K562 (cell line): ENCODE measurements at regions not wholly inside any gene's neighbourhood (a gene's known extent, or its start where the extent isn't known, plus 50 kb on each side); places are given as distances from the start of the nearest gene placed in this dataset.

Source experiments
- ATAC-seq: fragments of 200-7000 bp; cut with Tn5 transposase; 3 replicates; pipeline ENCODE4 v1.9.1; 2020; ENCODE audit warnings: moderate library complexity
- BruUV-seq: library from RNA; stranded (reverse); fragments of 400-500 nt; replicated peaks from 2 replicates; lab custom pipeline; 2021; lab: Mats Ljungman, UMichigan
- CTCF ChIA-PET: fragments of 300-600 bp; formaldehyde crosslinking; extraction: SDS; loops from one replicate; lab custom pipeline; 2021; ENCODE audit warnings: low intra/inter-chr PET ratio; lab: Yijun Ruan, JAX
- POLR2A ChIA-PET: fragments of 300-600, 350-650 bp; sonication (Branson Sonifier 250); formaldehyde crosslinking; extraction: SDS; loops from one replicate; lab custom pipeline; 2021; ENCODE audit warnings: antibody characterized with exemption, inconsistent platforms; lab: Yijun Ruan, JAX
- DNase-seq, 4 experiments: peaks; one replicate each; pipeline versions ENCODE4 v3.0.0 to v3.0.0-alpha.2; 2011 to 2018; ENCODE audit warnings: low spot score in 3 of 4, mixed read lengths in 3 of 4; ENCODE audit errors: extremely low read depth in 1 of 4
- FAIRE-seq: peaks from 2 replicates; lab custom pipeline; 2011; peaks lifted over from hg19 to GRCh38; lab: Jason Lieb, UNC
- H2AFZ ChIP-seq: 2 replicates; pipeline ENCODE4 v1.6.0; 2011; ENCODE audit warnings: low read depth, low read length, control low read depth, inconsistent platforms
- H3K27ac ChIP-seq: fragments of 200-600 bp; 3 replicates; pipeline ENCODE4 v1.8.0; 2011; ENCODE audit warnings: low read depth, mild to moderate bottlenecking, control low read depth, inconsistent platforms, low read length, moderate library complexity, mixed read lengths; ENCODE audit errors: extremely low read depth
- H3K27me3 ChIP-seq, 2 experiments: fragments of 300-600 bp in 1 of 2; 2 replicates in 1 of 2; 3 replicates in 1 of 2; pipeline versions ENCODE4 v1.6.0 to v1.8.0; 2011; ENCODE audit warnings: inconsistent platforms in 2 of 2, low read length in 2 of 2, mild to moderate bottlenecking in 1 of 2, mixed read lengths in 1 of 2, moderate library complexity in 1 of 2; ENCODE audit not compliant: control insufficient read depth in 2 of 2, insufficient read depth in 2 of 2
- H3K36me3 ChIP-seq: fragments of 300-600 bp; 3 replicates; pipeline ENCODE4 v1.8.0; 2011; ENCODE audit warnings: mild to moderate bottlenecking, low read length, inconsistent platforms; ENCODE audit not compliant: control insufficient read depth, insufficient read depth
- H3K4me1 ChIP-seq, 2 experiments: fragments of 200-600 bp in 1 of 2; replicated peaks in 1 of 2; 2 replicates in 1 of 2; 3 replicates in 1 of 2; pipeline versions ENCODE4 v1.5.1 to v1.8.0; 2011; ENCODE audit warnings: inconsistent platforms in 2 of 2, low read length in 2 of 2, mild to moderate bottlenecking in 1 of 2, mixed read lengths in 1 of 2, moderate library complexity in 1 of 2; ENCODE audit not compliant: control insufficient read depth in 2 of 2, insufficient read depth in 2 of 2
- H3K4me2 ChIP-seq: 2 replicates; pipeline ENCODE4 v1.6.1; 2011; ENCODE audit warnings: low read length, control low read depth, inconsistent platforms, mixed read lengths; ENCODE audit not compliant: insufficient read depth
- H3K4me3 ChIP-seq: fragments of 200-600 bp; sonication (generic), shearing (Covaris generic); 2 replicates; pipeline ENCODE4 v1.5.1; 2016; ENCODE audit warnings: control low read depth, inconsistent platforms
- H3K79me2 ChIP-seq: fragments of 200-600 bp; 3 replicates; pipeline ENCODE4 v1.8.0; 2011; ENCODE audit warnings: low read length, inconsistent platforms; ENCODE audit not compliant: control insufficient read depth, insufficient read depth
- H3K9ac ChIP-seq, 2 experiments: 2 replicates each; pipeline versions ENCODE4 v1.6.0 to v1.6.1; 2011; ENCODE audit warnings: low read depth in 2 of 2, low read length in 2 of 2, control low read depth in 1 of 2, inconsistent platforms in 1 of 2, mild to moderate bottlenecking in 1 of 2, mixed read lengths in 1 of 2; ENCODE audit not compliant: insufficient read depth in 1 of 2
- H3K9me1 ChIP-seq: one replicate; pipeline ENCODE4 v1.6.0; 2011; ENCODE audit warnings: inconsistent platforms, mild to moderate bottlenecking, low read length, moderate library complexity; ENCODE audit not compliant: control insufficient read depth, insufficient read depth
- H3K9me3 ChIP-seq: replicated peaks from 2 replicates; pipeline ENCODE4 v1.5.1; 2011; ENCODE audit warnings: low read depth, low read length, inconsistent platforms; ENCODE audit not compliant: control insufficient read depth, insufficient read depth
- H4K20me1 ChIP-seq: replicated peaks from 2 replicates; pipeline ENCODE4 v1.6.1; 2011; ENCODE audit warnings: low read length, inconsistent platforms, mixed read lengths; ENCODE audit not compliant: control insufficient read depth, insufficient read depth
- BDP1 ChIP-seq: IDR thresholded peaks from 3 replicates; pipeline ENCODE4 v1.6.1; 2011; ENCODE audit not compliant: insufficient read length, insufficient read depth
- ETV6 ChIP-seq, 3 experiments: fragments of 150-350 bp in 1 of 3; sonication (generic) in 1 of 3; formaldehyde crosslinking in 1 of 3; IDR thresholded peaks; 2 replicates each; pipeline versions ENCODE4 v1.6.1 to v1.8.0; 2014 to 2022; ENCODE audit warnings: borderline replicate concordance in 2 of 3, low read depth in 2 of 3, antibody characterized with exemption in 1 of 3, low read length in 1 of 3, mild to moderate bottlenecking in 1 of 3, missing genetic modification reagents in 1 of 3
- HMGN3 ChIP-seq: IDR thresholded peaks from 2 replicates; pipeline ENCODE4 v1.6.1; 2011; ENCODE audit warnings: borderline replicate concordance, low read depth, mild to moderate bottlenecking, mixed read lengths, low read length; ENCODE audit not compliant: insufficient read length; ENCODE audit errors: extremely low read depth
- HNRNPUL1 ChIP-seq: fragments of 200-400 bp; formaldehyde crosslinking; IDR thresholded peaks from 2 replicates; pipeline ENCODE4 v1.6.1; 2017; ENCODE audit warnings: low read length
- JUN ChIP-seq, 2 experiments: sonication (generic) in 1 of 2; formaldehyde crosslinking in 1 of 2; IDR thresholded peaks; 2 replicates each; pipeline versions ENCODE4 v1.6.1 to v1.8.0; 2012 to 2022; ENCODE audit warnings: borderline replicate concordance in 2 of 2, mild to moderate bottlenecking in 2 of 2, improper control_type of control experiment in 1 of 2, low read depth in 1 of 2, low read length in 1 of 2, missing genetic modification reagents in 1 of 2
- MAFF ChIP-seq: IDR thresholded peaks from 2 replicates; pipeline ENCODE4 v1.6.1; 2012; ENCODE audit warnings: low read length, improper control_type of control experiment
- NR4A1 ChIP-seq, 2 experiments: fragments of 250-450 bp in 1 of 2; fragments of 450-650 bp in 1 of 2; sonication (Bioruptor Pico) in 1 of 2; IDR thresholded peaks; 2 replicates each; pipeline versions ENCODE4 v1.4.0 to v1.6.1; 2016 to 2020; ENCODE audit warnings: mild to moderate bottlenecking in 2 of 2, missing compliant biosample characterization in 1 of 2, missing genetic modification characterization in 1 of 2, moderate library complexity in 1 of 2
- POU5F1 ChIP-seq: fragments of 150-350 bp; IDR thresholded peaks from 2 replicates; pipeline ENCODE4 v1.6.1; 2014; ENCODE audit warnings: borderline replicate concordance, low read length, low read depth, mild to moderate bottlenecking; ENCODE audit not compliant: partially characterized antibody
- RBM25 ChIP-seq: fragments of 200-400 bp; formaldehyde crosslinking; IDR thresholded peaks from 2 replicates; pipeline ENCODE4 v1.6.1; 2018; ENCODE audit warnings: low read length, low read depth, moderate library complexity; ENCODE audit not compliant: severe bottlenecking
- SREBF2 ChIP-seq: sonication (generic); formaldehyde crosslinking; IDR thresholded peaks from 2 replicates; pipeline ENCODE4 v1.4.0; 2020; ENCODE audit warnings: mild to moderate bottlenecking, missing genetic modification reagents
- STAG1 ChIP-seq: sonication (generic); formaldehyde crosslinking; IDR thresholded peaks from 2 replicates; pipeline ENCODE4 v1.5.0; 2020; ENCODE audit warnings: missing genetic modification reagents, borderline replicate concordance
- ZNF143 ChIP-seq: sonication (generic); formaldehyde crosslinking; IDR thresholded peaks from 2 replicates; pipeline ENCODE4 v1.9.0; 2022; ENCODE audit warnings: mild to moderate bottlenecking, missing genetic modification reagents
- ZNF766 ChIP-seq: fragments of 200-800 bp; sonication (Bioruptor generic); conservative IDR thresholded peaks from 2 replicates; pipeline ENCODE4 v1.6.1; 2016; ENCODE audit warnings: missing genetic modification characterization, missing compliant biosample characterization
- ZNF780A ChIP-seq: fragments of 250-450 bp; sonication (Bioruptor Pico); IDR thresholded peaks from 2 replicates; pipeline ENCODE4 v1.5.0; 2021; ENCODE audit warnings: mild to moderate bottlenecking
- WGBS: fragments of 100-300 bp; shearing (Covaris generic); methylation state at CpG from one replicate; pipeline ENCODE4 v1.1.6; 2016; ENCODE audit warnings: low coverage, mixed read lengths; ENCODE audit not compliant: insufficient coverage; ENCODE audit errors: missing lambda C conversion rate; 5-methylcytosine and 5-hydroxymethylcytosine counted together
- in situ Hi-C: fragments of 300-500 bp; cut with MboI; formaldehyde crosslinking; loops from 4 replicates; pipeline ENCODE4 v1.15.0; 2018; ENCODE audit warnings: inconsistent platforms, mixed read lengths
- intact Hi-C: fragments of 100-400 bp; cut with micrococcal nuclease; formaldehyde crosslinking; loops from 2 replicates; pipeline ENCODE4 v1.14.2; 2022
- TF ChIP-seq, protein P1 (sequence below): sonication (generic); formaldehyde crosslinking; IDR thresholded peaks from 2 replicates; pipeline ENCODE4 v1.5.0; 2020; ENCODE audit warnings: missing genetic modification reagents

DNA sequence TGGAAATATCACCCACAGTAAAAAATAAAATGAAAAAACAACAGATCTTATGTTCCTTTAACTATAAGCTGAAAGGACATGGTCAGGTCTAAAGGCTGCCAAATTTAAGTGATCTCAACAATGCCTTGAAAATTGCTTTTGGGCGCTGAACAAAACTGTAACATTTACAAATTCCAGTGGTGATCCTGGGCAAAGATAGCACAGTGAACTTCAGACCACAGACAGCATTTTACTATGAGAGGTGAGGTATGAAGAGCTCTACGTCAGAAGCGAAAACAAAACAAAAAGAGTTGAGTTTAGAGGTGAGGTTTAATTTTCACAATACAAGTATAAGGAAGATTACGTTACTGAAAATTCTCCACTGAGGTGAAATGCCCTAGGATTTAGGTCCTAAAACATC, 165.8 kb upstream of the STK32A start (continued):
- TF ChIP-seq, protein P1, sequence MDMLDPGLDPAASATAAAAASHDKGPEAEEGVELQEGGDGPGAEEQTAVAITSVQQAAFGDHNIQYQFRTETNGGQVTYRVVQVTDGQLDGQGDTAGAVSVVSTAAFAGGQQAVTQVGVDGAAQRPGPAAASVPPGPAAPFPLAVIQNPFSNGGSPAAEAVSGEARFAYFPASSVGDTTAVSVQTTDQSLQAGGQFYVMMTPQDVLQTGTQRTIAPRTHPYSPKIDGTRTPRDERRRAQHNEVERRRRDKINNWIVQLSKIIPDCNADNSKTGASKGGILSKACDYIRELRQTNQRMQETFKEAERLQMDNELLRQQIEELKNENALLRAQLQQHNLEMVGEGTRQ (CRISPR knock-in tag) = no peak
- no peak for TF ChIP-seq RBM25
- TF ChIP-seq BDP1 = no peak

- Histone ChIP-seq H3K27me3 (no peaks in the 10 kb centered on the region), H3K79me2 (no peaks in the 10 kb centered on the region), H3K9ac (no peak overlapping the region), H3K27ac (no peak overlapping the region), H3K4me3 (no peak overlapping the region), H3K36me3 (no peaks in the 10 kb centered on the region), H3K4me2 (no peak overlapping the region), H3K9me3 (no peaks in the 10 kb centered on the region), H3K9me1 (no peaks in the 10 kb centered on the region), H3K4me1 (no peaks in the 10 kb centered on the region), H2AFZ (no peak overlapping the region), H4K20me1 (no peaks in the 10 kb centered on the region)
- DNase-seq (no peak), FAIRE-seq (no peak), ATAC-seq (no peak)
- in situ Hi-C loops = no loop called here
- intact Hi-C loops = no loop called here
- no peak for TF ChIP-seq MAFF
- no peak for TF ChIP-seq JUN (IDR thresholded peaks at IDR 0.05; ENCODE audit: borderline replicate concordance, low read depth, low read length)
- no peak for TF ChIP-seq JUN (CRISPR knock-in tag; IDR thresholded peaks at IDR 0.05; ENCODE audit: borderline replicate concordance)
- no peak for TF ChIP-seq ETV6 (IDR thresholded peaks at IDR 0.05; ENCODE audit: borderline replicate concordance in 1 of 2, low read depth in 2 of 2, low read length in 1 of 2)
- TF ChIP-seq ETV6 (CRISPR knock-in tag; IDR thresholded peaks at IDR 0.05; ENCODE audit: borderline replicate concordance) = no peak
- TF ChIP-seq SREBF2 (CRISPR knock-in tag) = no peak
- no peak for TF ChIP-seq NR4A1 (CRISPR knock-in tag; IDR thresholded peaks at IDR 0.05)
- no peak for TF ChIP-seq NR4A1 (tag; IDR thresholded peaks at IDR 0.05)
- TF ChIP-seq ZNF766 (CRISPR knock-in tag) = no peak
- TF ChIP-seq ZNF143 (CRISPR knock-in tag) = no peak
- TF ChIP-seq STAG1 = no peak
- TF ChIP-seq ZNF780A (CRISPR knock-in tag) = no peak
- no peak for TF ChIP-seq HNRNPUL1
- no peak for TF ChIP-seq HMGN3
- TF ChIP-seq POU5F1 = no peak
- BruUV-seq = no TSS peak
- ChIA-PET CTCF (no interaction called here), POLR2A (no interaction called here)
- 0% methylated on average over 2 of the region's 2 CpGs for WGBS
These were observed 162.2 kb upstream of the STK32A start for GRCh38 chr5:147072622-147073021.
